ENCODE measurements at regions not wholly inside any gene's neighbourhood (a gene's known extent, or its start where the extent isn't known, plus 50 kb on each side); places are given as distances from the start of the nearest gene placed in this dataset.
"Not testable (repeated sequence)": the region's sequence is repeated elsewhere in the genome, so short reads cannot be mapped to it uniquely, and the experiment has no call there.

- DNase-seq = no peak
These were observed 265.0 kb downstream of the KCNJ3 start for GRCh38 chr2:154963511-154963910.

GRCh38 chr2:154961676-154962075 lies 263.2 kb downstream of the KCNJ3 start:
- no peak for DNase-seq

GRCh38 chr2:154960802-154961583 lies 262.5 kb downstream of the KCNJ3 start:
- no peak for DNase-seq

GRCh38 chr2:154952346-154952980 lies 254.0 kb downstream of the KCNJ3 start:
- DNase-seq = no peak

- not testable (repeated sequence) for DNase-seq
These were observed 248.9 kb downstream of the KCNJ3 start for GRCh38 chr2:154947416-154947815.

GRCh38 chr2:154945984-154946383 lies 247.5 kb downstream of the KCNJ3 start:
- DNase-seq = no peak

- no peak for DNase-seq
These were observed 242.9 kb downstream of the KCNJ3 start for GRCh38 chr2:154941379-154941778.

- DNase-seq = no peak
These were observed 235.7 kb downstream of the KCNJ3 start for GRCh38 chr2:154934213-154934612.

GRCh38 chr2:154924531-154924930 lies 226.0 kb downstream of the KCNJ3 start:
- DNase-seq = no peak

- peak; percentile 55 to 59 for DNase-seq
These were observed 216.1 kb downstream of the KCNJ3 start for GRCh38 chr2:154914561-154914960.

GRCh38 chr2:154912215-154912614 lies 213.7 kb downstream of the KCNJ3 start:
- no peak for DNase-seq

- peak; percentile 6 to 26 for DNase-seq
These were observed 213.2 kb downstream of the KCNJ3 start for GRCh38 chr2:154911729-154912128.

GRCh38 chr2:154910701-154911100 lies 212.2 kb downstream of the KCNJ3 start:
- DNase-seq = no peak

- DNase-seq = no peak
These were observed 209.8 kb downstream of the KCNJ3 start for GRCh38 chr2:154908327-154908726.
